SK-N-SH treated with all-trans-retinoic acid at 6 μM for 48 hours (cell line): ENCODE measurements at regions not wholly inside any gene's neighbourhood (a gene's known extent, or its start where the extent isn't known, plus 50 kb on each side); places are given as distances from the start of the nearest gene placed in this dataset.
"Not testable (repeated sequence)": the region's sequence is repeated elsewhere in the genome, so short reads cannot be mapped to it uniquely, and the experiment has no call there.

Experiments
- ATAC-seq: fragments of 200-7000 bp; cut with Tn5 transposase; 3 replicates; pipeline ENCODE4 v1.9.1; 2020; ENCODE audit warnings: mild to moderate bottlenecking, moderate library complexity
- ARNTL ChIP-seq: fragments of 450-650 bp; formaldehyde crosslinking; IDR thresholded peaks from 2 replicates; pipeline ENCODE4 v1.5.0; 2020; ENCODE audit warnings: low read depth, mild to moderate bottlenecking, moderate library complexity, borderline replicate concordance
- BACH2 ChIP-seq: fragments of 250-450 bp; sonication (Bioruptor Pico); IDR thresholded peaks from 2 replicates; pipeline ENCODE4 v1.9.0; 2021; ENCODE audit warnings: mild to moderate bottlenecking, borderline replicate concordance
- CREB5 ChIP-seq: fragments of 250-450 bp; sonication (Bioruptor Pico); IDR thresholded peaks from 2 replicates; pipeline ENCODE4 v1.5.1; 2020; ENCODE audit warnings: low read depth, mild to moderate bottlenecking, moderate library complexity
- CSDC2 ChIP-seq: fragments of 250-450 bp; sonication (Bioruptor Pico); IDR thresholded peaks from 2 replicates; pipeline ENCODE4 v1.5.0; 2020; ENCODE audit warnings: mild to moderate bottlenecking, moderate library complexity
- CSRNP3 ChIP-seq: fragments of 250-450 bp; sonication (Bioruptor Pico); IDR thresholded peaks from 2 replicates; pipeline ENCODE4 v1.5.1; 2021; ENCODE audit warnings: mild to moderate bottlenecking, moderate library complexity
- ESRRG ChIP-seq: fragments of 250-450 bp; sonication (Bioruptor Pico); IDR thresholded peaks from 2 replicates; pipeline ENCODE4 v1.6.1; 2021; ENCODE audit warnings: mild to moderate bottlenecking
- GLIS3 ChIP-seq: fragments of 250-450 bp; sonication (Bioruptor Pico); IDR thresholded peaks from 2 replicates; pipeline ENCODE4 v1.5.0; 2020; ENCODE audit warnings: mild to moderate bottlenecking, moderate library complexity
- ISL1 ChIP-seq: fragments of 250-450 bp; sonication (Bioruptor Pico); IDR thresholded peaks from 2 replicates; pipeline ENCODE4 v2.1.2; 2022; ENCODE audit warnings: mild to moderate bottlenecking, moderate library complexity
- POU6F1 ChIP-seq: fragments of 250-450 bp; sonication (Bioruptor Pico); IDR thresholded peaks from 2 replicates; pipeline ENCODE4 v1.8.0; 2021; ENCODE audit warnings: low read depth, mild to moderate bottlenecking, moderate library complexity, borderline replicate concordance
- PPARA ChIP-seq: fragments of 250-450 bp; sonication (Bioruptor Pico); IDR thresholded peaks from 2 replicates; pipeline ENCODE4 v1.5.0; 2020; ENCODE audit warnings: mild to moderate bottlenecking, borderline replicate concordance
- RARB ChIP-seq: fragments of 250-450 bp; sonication (Bioruptor Pico); IDR thresholded peaks from 2 replicates; pipeline ENCODE4 v1.8.0; 2021; ENCODE audit warnings: mild to moderate bottlenecking, moderate library complexity
- SNAI2 ChIP-seq: fragments of 250-450 bp; sonication (Bioruptor Pico); IDR thresholded peaks from 2 replicates; pipeline ENCODE4 v1.5.0; 2020; ENCODE audit warnings: mild to moderate bottlenecking, moderate library complexity
- TCF4 ChIP-seq: fragments of 250-450 bp; sonication (Bioruptor Pico); IDR thresholded peaks from 2 replicates; pipeline ENCODE4 v1.8.0; 2021; ENCODE audit warnings: mild to moderate bottlenecking, moderate library complexity, borderline replicate concordance
- TOX ChIP-seq: fragments of 250-450 bp; sonication (Bioruptor Pico); IDR thresholded peaks from 2 replicates; pipeline ENCODE4 v1.8.0; 2021; ENCODE audit warnings: mild to moderate bottlenecking, moderate library complexity, borderline replicate concordance
- TSHZ2 ChIP-seq: fragments of 250-450 bp; sonication (Bioruptor Pico); IDR thresholded peaks from 2 replicates; pipeline ENCODE4 v1.5.0; 2020; ENCODE audit warnings: mild to moderate bottlenecking, moderate library complexity
- ZC3H10 ChIP-seq: fragments of 250-450 bp; sonication (Bioruptor Pico); IDR thresholded peaks from 2 replicates; pipeline ENCODE4 v1.5.1; 2021; ENCODE audit warnings: mild to moderate bottlenecking, moderate library complexity
- ZFP3 ChIP-seq: fragments of 250-450 bp; sonication (Bioruptor Pico); IDR thresholded peaks from 2 replicates; pipeline ENCODE4 v1.5.0; 2020; ENCODE audit warnings: mild to moderate bottlenecking, moderate library complexity
- ZFP30 ChIP-seq: fragments of 450-650 bp; formaldehyde crosslinking; IDR thresholded peaks from 2 replicates; pipeline ENCODE4 v1.5.0; 2022; ENCODE audit warnings: mild to moderate bottlenecking, moderate library complexity
- ZNF565 ChIP-seq: fragments of 450-650 bp; formaldehyde crosslinking; conservative IDR thresholded peaks from 2 replicates; pipeline ENCODE4 v1.5.0; 2020; ENCODE audit warnings: low read depth, mild to moderate bottlenecking, moderate library complexity
- ZNF70 ChIP-seq: fragments of 450-650 bp; formaldehyde crosslinking; IDR thresholded peaks from 2 replicates; pipeline ENCODE4 v1.5.0; 2020; ENCODE audit warnings: mild to moderate bottlenecking, moderate library complexity
- ZNF8 ChIP-seq: fragments of 450-650 bp; formaldehyde crosslinking; IDR thresholded peaks from 2 replicates; pipeline ENCODE4 v1.5.0; 2020; ENCODE audit warnings: mild to moderate bottlenecking, moderate library complexity

GRCh38 chr7:155237730-155238129 is 59.9 kb upstream of the INSIG1 start:
- TF ChIP-seq RARB (CRISPR knock-in tag) (no peak), ZFP3 (CRISPR knock-in tag) (no peak), CSRNP3 (no peak), ARNTL (CRISPR knock-in tag) (no peak), CSDC2 (CRISPR knock-in tag) (no peak), ESRRG (CRISPR knock-in tag) (no peak), GLIS3 (CRISPR knock-in tag) (no peak), CREB5 (CRISPR knock-in tag) (no peak)
- ATAC-seq, result no peak; the same call in 2 of the 3 replicates

- ATAC-seq, result not testable (repeated sequence)
These were observed 58.1 kb upstream of the INSIG1 start for GRCh38 chr7:155239431-155240087.

- no peak for ATAC-seq
- TF ChIP-seq ZNF8 (CRISPR knock-in tag), result no peak
- TF ChIP-seq CSRNP3, result no peak
These were observed 53.0 kb upstream of the INSIG1 start for GRCh38 chr7:155244675-155245074.

GRCh38 chr7:155247479-155248365 is 50.0 kb upstream of the INSIG1 start:
- TF ChIP-seq ZNF565 (CRISPR knock-in tag), result no peak
- TF ChIP-seq RARB (CRISPR knock-in tag), result no peak
- TF ChIP-seq TCF4 (CRISPR knock-in tag), result no peak
- TF ChIP-seq TSHZ2 (CRISPR knock-in tag), result no peak
- no peak for TF ChIP-seq ZNF70 (CRISPR knock-in tag)
- no peak for TF ChIP-seq SNAI2
- no peak for TF ChIP-seq PPARA (CRISPR knock-in tag)
- no peak for TF ChIP-seq ZC3H10 (CRISPR knock-in tag)
- no peak for TF ChIP-seq POU6F1
- TF ChIP-seq ISL1 (CRISPR knock-in tag), result no peak
- TF ChIP-seq CSRNP3, result no peak
- TF ChIP-seq ZNF8 (CRISPR knock-in tag), result no peak
- no peak for TF ChIP-seq TOX
- TF ChIP-seq ZFP30 (CRISPR knock-in tag), result no peak
- no peak for TF ChIP-seq CREB5 (CRISPR knock-in tag)
- TF ChIP-seq BACH2 (CRISPR knock-in tag), result no peak
- TF ChIP-seq ARNTL (CRISPR knock-in tag), result no peak

More at GRCh38 chr7:155247479-155248365, 50.0 kb upstream of the INSIG1 start:
- no peak for ATAC-seq
